ENCODE measurements at regions not wholly inside any gene's neighbourhood (a gene's known extent, or its start where the extent isn't known, plus 50 kb on each side); places are given as distances from the start of the nearest gene placed in this dataset.

DNA sequence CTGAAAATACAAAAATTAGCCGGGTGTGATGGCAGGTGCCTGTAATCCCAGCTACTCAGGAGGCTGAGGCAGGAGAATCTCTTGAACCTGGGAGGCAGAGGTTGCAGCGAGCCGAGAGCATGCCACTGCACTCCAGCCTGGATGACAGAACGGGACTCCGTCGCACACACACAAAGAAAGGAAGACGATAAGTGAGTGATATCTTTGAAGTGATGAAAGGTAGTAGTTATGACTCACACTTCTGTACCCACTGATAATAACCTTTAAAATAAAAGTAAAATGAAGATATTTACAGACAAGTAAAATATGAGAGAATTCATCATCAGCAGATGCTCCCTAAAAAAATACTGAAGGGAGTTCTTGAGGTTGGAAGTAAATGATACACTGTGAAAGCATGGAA, 171.3 kb upstream of the CRY1 start:
- H3K27me3 Mint-ChIP-seq = peaks cover 6 to 8% of the 10 kb centered on the region in 2 donors
- ATAC-seq (no peak), DNase-seq (ENCODE audit: low spot score) (no peak)
- no peak overlapping the region for H3K27ac Mint-ChIP-seq
- no peak overlapping the region for H3K4me3 Mint-ChIP-seq
- H3K36me3 Mint-ChIP-seq = no peaks in the 10 kb centered on the region
- H3K4me1 Mint-ChIP-seq (ENCODE audit: low read depth in 2 of 2) = no peaks in the 10 kb centered on the region
- no peaks in the 10 kb centered on the region for H3K9me3 Mint-ChIP-seq

GRCh38 chr12:107267604-107268003, 174.3 kb upstream of the CRY1 start:
- no peaks in the 10 kb centered on the region for H3K4me1 Mint-ChIP-seq (ENCODE audit: low read depth in 2 of 2)
- no peak for ATAC-seq
- H3K36me3 Mint-ChIP-seq = no peaks in the 10 kb centered on the region
- no peaks in the 10 kb centered on the region for H3K9me3 Mint-ChIP-seq
- no peak overlapping the region for H3K27ac Mint-ChIP-seq
- peaks cover 6 to 16% of the 10 kb centered on the region in 2 donors for H3K27me3 Mint-ChIP-seq
- no peak overlapping the region for H3K4me3 Mint-ChIP-seq
- no peak for DNase-seq (ENCODE audit: low spot score)

DNA sequence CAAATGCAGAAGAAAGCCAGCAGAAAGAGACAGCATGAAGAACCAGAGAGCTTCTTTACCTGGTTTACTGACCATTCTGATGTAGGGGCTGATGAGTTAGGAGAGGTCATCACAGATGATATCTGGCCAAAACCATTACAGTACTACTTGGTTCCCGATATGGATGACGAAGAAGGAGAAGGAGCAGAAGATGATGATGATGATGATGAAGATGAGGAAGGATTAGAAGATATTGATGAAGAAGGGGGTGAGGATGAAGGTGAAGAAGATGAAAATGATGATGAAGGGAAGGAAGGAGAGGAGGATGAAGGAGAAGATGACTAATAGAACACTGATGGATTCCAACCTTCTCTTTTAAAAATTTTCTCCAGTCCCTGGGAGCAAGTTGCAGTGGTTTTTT, 178.2 kb upstream of the CRY1 start:
- DNase-seq (ENCODE audit: low spot score) (no peak), ATAC-seq (no peak)
- Mint-ChIP-seq H3K36me3 (no peaks in the 10 kb centered on the region), H3K9me3 (no peaks in the 10 kb centered on the region), H3K4me3 (no peak overlapping the region), H3K4me1 (ENCODE audit: low read depth in 2 of 2) (no peaks in the 10 kb centered on the region), H3K27me3 (peaks cover 13 to 25% of the 10 kb centered on the region in 2 donors), H3K27ac (no peak overlapping the region)

DNA sequence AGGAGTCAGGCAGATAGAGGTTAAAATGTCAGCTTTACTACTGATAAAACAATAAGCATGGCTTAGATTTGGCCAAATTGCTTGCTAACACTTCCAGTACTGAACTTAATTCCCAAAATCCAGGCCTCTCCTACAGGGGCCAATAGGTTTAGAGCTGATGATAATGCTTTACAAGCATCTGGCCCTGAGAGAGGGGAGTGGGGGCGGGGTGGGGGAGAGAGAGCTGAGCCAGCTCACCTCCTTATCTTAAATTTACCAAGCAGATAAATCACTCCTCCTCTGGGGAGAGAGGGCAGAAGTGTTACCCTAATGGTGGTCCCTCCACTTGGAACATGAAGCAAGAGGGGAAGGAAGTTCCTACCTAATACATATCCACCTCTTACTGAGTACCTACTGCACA, 182.2 kb upstream of the CRY1 start:
- no peak for ATAC-seq
- H3K27ac Mint-ChIP-seq = no peak overlapping the region

GRCh38 chr12:107277855-107278254, 184.5 kb upstream of the CRY1 start:
- no peak for DNase-seq (ENCODE audit: low spot score)
- no peak for ATAC-seq
- H3K4me3 Mint-ChIP-seq = no peak overlapping the region
- no peak overlapping the region for H3K27ac Mint-ChIP-seq
- peaks cover 25 to 30% of the 10 kb centered on the region in 2 donors for H3K27me3 Mint-ChIP-seq
- no peaks in the 10 kb centered on the region for H3K36me3 Mint-ChIP-seq
- H3K9me3 Mint-ChIP-seq = no peaks in the 10 kb centered on the region
- no peaks in the 10 kb centered on the region for H3K4me1 Mint-ChIP-seq (ENCODE audit: low read depth in 2 of 2)

More for the DNA sequence above, 182.2 kb upstream of the CRY1 start:
- Mint-ChIP-seq H3K36me3 (no peaks in the 10 kb centered on the region), H3K4me3 (no peak overlapping the region), H3K27me3 (peaks cover 24 to 39% of the 10 kb centered on the region in 2 donors), H3K9me3 (no peaks in the 10 kb centered on the region), H3K4me1 (ENCODE audit: low read depth in 2 of 2) (no peaks in the 10 kb centered on the region)
- DNase-seq (ENCODE audit: low spot score) = no peak

DNA sequence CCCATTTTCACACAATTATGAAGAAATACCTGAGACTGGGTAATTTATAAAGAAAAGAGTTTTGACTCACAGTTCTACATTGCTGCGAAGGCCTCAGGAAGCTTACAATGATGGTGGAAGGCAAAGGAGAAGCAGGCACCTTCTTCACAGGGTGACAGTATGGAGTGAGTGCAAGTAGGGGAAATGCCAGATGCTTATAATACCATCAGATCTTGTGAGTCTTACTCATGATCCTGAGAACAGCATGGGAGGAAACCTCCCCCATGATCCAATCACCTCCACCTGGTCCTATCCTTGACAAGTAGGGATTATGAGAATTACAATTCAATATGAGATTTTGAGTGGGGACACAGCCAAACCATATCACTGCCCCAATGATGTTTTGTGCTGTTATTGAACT, 189.3 kb upstream of the CRY1 start:
- Mint-ChIP-seq H3K36me3 (no peaks in the 10 kb centered on the region), H3K9me3 (no peaks in the 10 kb centered on the region), H3K27me3 (peaks cover 6 to 13% of the 10 kb centered on the region in 2 donors), H3K4me3 (no peak overlapping the region), H3K27ac (no peak overlapping the region), H3K4me1 (ENCODE audit: low read depth in 2 of 2) (peaks cover 4 to 6% of the 10 kb centered on the region in 2 donors)
- DNase-seq (ENCODE audit: low spot score) (no peak), ATAC-seq (no peak)

DNA sequence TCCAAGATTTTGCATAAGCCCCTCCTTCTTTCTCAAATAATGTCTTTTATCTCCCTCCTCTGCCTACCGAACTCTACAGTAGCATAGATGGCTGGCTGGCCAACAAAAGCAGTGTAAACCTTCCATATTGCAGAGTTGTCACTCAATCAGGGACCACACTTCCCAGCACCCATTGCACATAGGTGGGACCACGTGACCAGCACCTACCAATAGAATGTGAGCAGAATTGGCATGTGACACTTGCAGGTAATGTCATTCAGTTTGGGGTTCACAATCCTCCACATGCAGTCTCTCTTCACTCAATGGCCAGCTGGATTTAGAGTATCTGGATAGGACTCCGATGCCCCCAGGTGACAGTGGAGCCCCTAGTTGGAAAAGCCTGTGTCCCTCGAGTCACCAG, 190.3 kb upstream of the CRY1 start:
- Mint-ChIP-seq H3K27me3 (peaks cover 0 to 14% of the 10 kb centered on the region in 2 donors), H3K4me1 (ENCODE audit: low read depth in 2 of 2) (peaks cover 11% of the 10 kb centered on the region in 2 donors), H3K4me3 (no peak overlapping the region), H3K9me3 (no peaks in the 10 kb centered on the region), H3K27ac (no peak overlapping the region), H3K36me3 (no peaks in the 10 kb centered on the region)
- no peak for DNase-seq (ENCODE audit: low spot score)
- no peak for ATAC-seq

- Mint-ChIP-seq H3K27ac (no peak overlapping the region), H3K9me3 (no peaks in the 10 kb centered on the region), H3K36me3 (no peaks in the 10 kb centered on the region), H3K4me1 (ENCODE audit: low read depth in 2 of 2) (peaks cover 11% of the 10 kb centered on the region in 2 donors), H3K4me3 (no peak overlapping the region), H3K27me3 (peaks cover 0 to 14% of the 10 kb centered on the region in 2 donors)
- DNase-seq (ENCODE audit: low spot score) = no peak
- ATAC-seq = no peak
Observed at GRCh38 chr12:107284692-107285091, 191.3 kb upstream of the CRY1 start.

DNA sequence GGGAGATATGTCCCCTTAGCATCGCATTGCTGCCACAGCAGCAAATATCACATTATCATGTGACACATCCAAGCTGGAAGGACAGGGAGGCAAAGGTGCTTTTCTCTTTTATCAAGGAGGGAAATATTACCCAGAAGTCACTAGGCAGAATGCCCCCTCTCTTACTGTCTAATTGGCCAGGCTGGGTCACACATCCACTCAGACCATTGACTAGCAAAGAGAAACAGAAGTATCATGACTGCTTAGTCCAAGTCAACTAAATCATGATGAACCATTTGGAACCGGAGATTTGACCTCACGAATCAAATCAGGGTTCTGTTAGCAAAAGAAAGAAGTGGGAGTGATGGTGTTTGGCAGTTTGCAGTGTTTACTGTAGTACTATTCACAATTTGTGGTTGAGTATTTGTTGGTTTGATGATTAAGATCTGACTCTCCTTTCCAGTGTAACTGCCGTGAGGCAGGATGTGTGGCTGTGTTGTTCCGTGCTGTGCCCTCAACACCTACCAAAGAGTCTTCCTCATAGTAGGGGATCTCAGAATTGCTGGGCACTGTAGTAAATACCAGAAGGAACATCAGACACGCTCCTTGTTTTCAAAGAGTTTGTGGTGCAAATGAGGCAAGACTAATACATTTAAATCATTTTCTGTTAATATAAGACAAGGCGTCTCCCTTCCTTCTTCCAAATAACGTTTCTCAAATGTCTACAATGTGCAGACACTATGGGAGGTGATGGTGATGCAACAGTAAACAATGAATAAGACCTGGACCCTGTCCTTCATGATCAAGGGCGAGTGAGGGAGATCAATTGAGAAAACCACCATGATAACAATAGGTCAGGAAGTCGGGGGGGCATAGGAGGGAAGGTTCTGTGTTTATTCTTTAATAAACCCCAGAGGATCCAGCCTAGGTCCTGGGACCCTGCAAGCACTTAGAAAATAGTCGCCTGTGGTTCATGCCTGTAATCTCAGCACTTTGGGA, 194.4 kb upstream of the CRY1 start:
- DNase-seq (ENCODE audit: low spot score) = no peak
- no peaks in the 10 kb centered on the region for H3K9me3 Mint-ChIP-seq
- peak overlapping the region; percentile 55 to 61 for H3K27ac Mint-ChIP-seq
- peak overlapping the region; percentile 59 for H3K4me3 Mint-ChIP-seq
- peak; percentile 86 to 95 for ATAC-seq
- peaks cover 11% of the 10 kb centered on the region in 2 donors for H3K4me1 Mint-ChIP-seq (ENCODE audit: low read depth in 2 of 2)
- H3K36me3 Mint-ChIP-seq = no peaks in the 10 kb centered on the region
- H3K27me3 Mint-ChIP-seq = peaks cover 0 to 9% of the 10 kb centered on the region in 2 donors

DNA sequence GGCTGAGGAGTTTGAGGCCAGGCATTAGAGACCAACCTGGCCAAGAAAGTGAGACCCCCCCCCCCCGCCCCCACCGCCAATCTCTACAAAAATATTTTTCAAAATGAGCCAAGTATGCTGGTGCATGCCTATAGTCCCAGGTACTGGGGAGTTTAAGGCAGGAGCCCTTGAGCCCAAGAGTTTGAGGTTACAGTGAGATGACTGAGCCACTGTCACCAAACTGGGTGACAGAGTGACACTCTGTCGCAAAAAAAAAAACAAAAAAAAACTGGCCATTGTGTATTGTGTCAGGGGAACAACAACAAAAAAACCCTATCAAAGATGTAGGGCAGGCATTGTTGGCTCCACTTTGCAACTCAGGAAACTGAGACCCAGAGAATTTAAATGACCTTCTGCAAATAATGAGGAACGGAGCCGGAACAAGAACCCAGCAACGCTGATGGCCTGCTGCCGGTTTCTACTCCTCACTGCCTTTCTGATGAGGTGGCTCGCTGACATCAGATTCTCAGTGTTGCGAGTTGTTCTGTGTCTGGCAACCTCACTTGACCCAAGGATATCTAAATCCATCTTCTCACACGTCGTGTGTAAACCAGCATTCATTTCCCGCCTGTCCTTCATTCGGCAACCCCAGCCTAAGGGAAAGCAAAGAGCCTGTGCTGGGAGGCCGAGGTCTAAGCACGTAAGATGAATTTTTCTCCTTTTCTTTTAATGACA, 195.2 kb upstream of the CRY1 start:
- ATAC-seq (peak in 1 of 2 donors; percentile 61), DNase-seq (ENCODE audit: low spot score) (no peak)
- H3K36me3 Mint-ChIP-seq = no peaks in the 10 kb centered on the region
- H3K27me3 Mint-ChIP-seq = peaks cover 0 to 5% of the 10 kb centered on the region in 2 donors
- H3K4me1 Mint-ChIP-seq (ENCODE audit: low read depth in 2 of 2) = peaks cover 11% of the 10 kb centered on the region in 2 donors
- H3K27ac Mint-ChIP-seq = peak overlapping the region; percentile 55 to 61
- H3K4me3 Mint-ChIP-seq = no peak overlapping the region
- H3K9me3 Mint-ChIP-seq = no peaks in the 10 kb centered on the region

- H3K27ac Mint-ChIP-seq = no peak overlapping the region
- peaks cover 6 to 9% of the 10 kb centered on the region in 2 donors for H3K27me3 Mint-ChIP-seq
- H3K36me3 Mint-ChIP-seq = no peaks in the 10 kb centered on the region
- no peaks in the 10 kb centered on the region for H3K9me3 Mint-ChIP-seq
- DNase-seq (ENCODE audit: low spot score) (no peak), ATAC-seq (no peak)
- no peak overlapping the region for H3K4me3 Mint-ChIP-seq
- peaks cover 11% of the 10 kb centered on the region in 2 donors for H3K4me1 Mint-ChIP-seq (ENCODE audit: low read depth in 2 of 2)
Observed at GRCh38 chr12:107291018-107291417, 197.7 kb upstream of the CRY1 start.

DNA sequence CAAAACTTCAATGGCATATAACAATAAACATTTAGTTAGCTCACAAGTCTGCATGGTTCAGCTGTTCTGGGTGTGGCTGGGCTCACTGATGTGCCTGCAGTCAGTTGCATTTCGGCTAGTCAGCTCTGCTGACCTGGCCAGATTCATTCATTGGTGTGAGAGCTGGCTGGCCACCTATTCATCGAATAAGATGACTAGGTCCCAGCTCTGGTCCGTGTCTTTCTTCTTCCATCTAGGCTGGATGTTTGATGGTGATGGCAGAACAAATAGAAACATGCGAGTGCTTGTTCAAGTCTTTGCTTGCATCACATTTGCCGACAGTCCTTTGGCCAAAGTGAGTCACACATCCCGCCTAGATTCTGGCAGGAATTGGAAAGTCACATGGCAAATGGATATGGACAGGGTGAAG, 203.3 kb upstream of the CRY1 start:
- H3K27me3 Mint-ChIP-seq = peaks cover 9 to 18% of the 10 kb centered on the region in 2 donors
- peaks cover 5 to 6% of the 10 kb centered on the region in 2 donors for H3K4me1 Mint-ChIP-seq (ENCODE audit: low read depth in 2 of 2)
- ATAC-seq = no peak
- no peaks in the 10 kb centered on the region for H3K36me3 Mint-ChIP-seq
- H3K27ac Mint-ChIP-seq = no peak overlapping the region
- no peak overlapping the region for H3K4me3 Mint-ChIP-seq
- H3K9me3 Mint-ChIP-seq = no peaks in the 10 kb centered on the region
- no peak for DNase-seq (ENCODE audit: low spot score)

- ATAC-seq (no peak), DNase-seq (ENCODE audit: low spot score) (no peak)
- Mint-ChIP-seq H3K4me3 (no peak overlapping the region), H3K27ac (no peak overlapping the region), H3K27me3 (no peaks in the 10 kb centered on the region), H3K36me3 (no peaks in the 10 kb centered on the region), H3K9me3 (no peaks in the 10 kb centered on the region), H3K4me1 (ENCODE audit: low read depth in 2 of 2) (no peaks in the 10 kb centered on the region)
Observed at GRCh38 chr12:107302649-107303341, 209.4 kb upstream of the CRY1 start.
